Loucy (cell line): ENCODE measurements at regions not wholly inside any gene's neighbourhood (a gene's known extent, or its start where the extent isn't known, plus 50 kb on each side); places are given as distances from the start of the nearest gene placed in this dataset.

ENCODE experiments used
- H2AFZ ChIP-seq: fragments of 200-600 bp; sonication (generic); 2 replicates; pipeline ENCODE4 v1.6.0; 2016; ENCODE audit warnings: antibody characterized with exemption, mild to moderate bottlenecking, low read length, moderate library complexity
- H3F3A ChIP-seq: fragments of 200-600 bp; 2 replicates; pipeline ENCODE4 v1.6.0; 2016; ENCODE audit warnings: antibody characterized with exemption, low read depth, mild to moderate bottlenecking
- H3K27me3 ChIP-seq: fragments of 200-600 bp; sonication (generic); 2 replicates; pipeline ENCODE4 v1.6.1; 2014; ENCODE audit warnings: low read length, mild to moderate bottlenecking; ENCODE audit not compliant: insufficient read depth, poor library complexity, severe bottlenecking
- H3K36me3 ChIP-seq: fragments of 200-600 bp; sonication (generic); 2 replicates; pipeline ENCODE4 v1.6.1; 2016; ENCODE audit warnings: low read length; ENCODE audit not compliant: insufficient read depth
- H3K4me1 ChIP-seq: fragments of 200-600 bp; sonication (generic); 2 replicates; pipeline ENCODE4 v1.5.1; 2014; ENCODE audit warnings: low read length, mild to moderate bottlenecking; ENCODE audit not compliant: insufficient read depth, poor library complexity, severe bottlenecking
- H3K4me2 ChIP-seq: fragments of 200-600 bp; sonication (generic); 2 replicates; pipeline ENCODE4 v1.6.0; 2014; ENCODE audit warnings: antibody characterized with exemption, low read length, low read depth, mild to moderate bottlenecking; ENCODE audit not compliant: poor library complexity, severe bottlenecking
- H3K4me3 ChIP-seq: fragments of 200-600 bp; sonication (generic); 2 replicates; pipeline ENCODE4 v1.5.1; 2014; ENCODE audit warnings: low read length, mild to moderate bottlenecking, mixed read lengths; ENCODE audit not compliant: poor library complexity, severe bottlenecking
- H3K79me2 ChIP-seq: fragments of 200-600 bp; sonication (generic); 2 replicates; pipeline ENCODE4 v1.6.1; 2014; ENCODE audit warnings: low read length; ENCODE audit not compliant: insufficient read depth
- H3K9ac ChIP-seq: fragments of 200-600 bp; sonication (generic); 2 replicates; pipeline ENCODE4 v1.6.0; 2014; ENCODE audit warnings: mild to moderate bottlenecking, low read depth, low read length, moderate library complexity; ENCODE audit not compliant: poor library complexity, severe bottlenecking
- H3K9me2 ChIP-seq: fragments of 200-600 bp; sonication (generic); replicated peaks from 2 replicates; pipeline ENCODE4 v1.6.1; 2016; ENCODE audit warnings: low read depth, low read length, mixed read lengths
- H3K9me3 ChIP-seq: fragments of 200-600 bp; sonication (generic); 2 replicates; pipeline ENCODE4 v1.6.1; 2014; ENCODE audit warnings: mild to moderate bottlenecking, antibody characterized with exemption, low read length, low read depth; ENCODE audit not compliant: insufficient read depth
- H4K20me1 ChIP-seq: fragments of 200-600 bp; sonication (generic); 2 replicates; pipeline ENCODE4 v1.6.0; 2014; ENCODE audit warnings: antibody characterized with exemption, low read length, mild to moderate bottlenecking; ENCODE audit not compliant: insufficient read depth, poor library complexity, severe bottlenecking
- EZH2phosphoT487 ChIP-seq: fragments of 200-600 bp; IDR thresholded peaks from 2 replicates; pipeline ENCODE4 v1.6.1; 2018; ENCODE audit warnings: antibody characterized with exemption, mild to moderate bottlenecking, moderate library complexity, borderline replicate concordance
- TF ChIP-seq, protein P1 (sequence below): fragments of 200-600 bp; sonication (generic); conservative IDR thresholded peaks from 2 replicates; pipeline ENCODE4 v1.5.1; 2014; ENCODE audit warnings: mild to moderate bottlenecking, antibody characterized with exemption, low read length

DNA sequence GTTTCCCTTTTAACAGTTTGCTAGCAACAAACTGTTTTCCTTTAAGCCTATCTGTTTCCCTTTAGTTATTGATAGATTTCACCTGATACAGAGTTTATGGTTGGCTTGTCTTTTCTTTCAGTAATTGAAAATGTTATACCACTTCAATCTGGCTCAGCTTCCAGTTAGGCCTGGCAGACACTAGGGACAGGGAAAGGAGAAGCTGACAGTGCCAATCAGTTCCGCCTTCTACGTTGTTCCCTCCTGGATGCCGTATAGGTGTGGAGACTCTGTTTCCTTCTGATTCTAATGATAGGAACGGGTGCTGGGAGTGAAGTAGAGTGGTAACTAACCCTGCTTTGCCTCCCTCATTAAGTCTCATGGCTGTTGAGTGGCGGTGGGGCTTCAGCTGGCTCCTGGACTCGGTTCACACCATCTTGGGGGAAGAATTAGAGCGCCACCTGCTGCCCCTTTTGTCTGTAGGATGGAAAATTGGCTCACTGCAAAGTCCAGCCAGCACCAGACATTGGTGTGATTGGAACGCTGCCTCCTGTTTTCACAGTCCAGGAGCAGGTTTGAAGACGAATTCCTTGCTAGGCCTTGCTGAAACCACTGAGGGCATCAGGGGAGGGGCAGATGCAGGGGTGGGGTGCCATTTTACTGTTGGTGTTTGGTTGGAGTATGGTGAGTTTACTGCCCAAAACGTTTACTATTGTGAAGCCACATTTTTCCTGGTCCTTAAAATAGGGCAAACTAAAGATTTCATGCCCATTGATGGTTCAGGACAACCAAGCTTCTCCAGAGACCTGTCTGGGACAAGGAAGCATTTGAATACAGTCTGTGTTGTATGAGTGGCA, 1729.5 kb downstream of the GRIK2 start:
- Histone ChIP-seq H3K9me2 (no peaks in the 10 kb centered on the region), H3K9ac (no peak overlapping the region), H3K4me2 (no peak overlapping the region), H3K4me1 (no peaks in the 10 kb centered on the region), H3K79me2 (no peaks in the 10 kb centered on the region), H3K9me3 (no peaks in the 10 kb centered on the region), H2AFZ (peak overlapping the region; percentile 28; the same call in 1 of the 2 replicates), H3K36me3 (no peaks in the 10 kb centered on the region), H3K4me3 (no peak overlapping the region), H3F3A (no peaks in the 10 kb centered on the region), H4K20me1 (no peaks in the 10 kb centered on the region), H3K27me3 (no peaks in the 10 kb centered on the region)
- TF ChIP-seq EZH2phosphoT487, result no peak
- TF ChIP-seq, protein P1, sequence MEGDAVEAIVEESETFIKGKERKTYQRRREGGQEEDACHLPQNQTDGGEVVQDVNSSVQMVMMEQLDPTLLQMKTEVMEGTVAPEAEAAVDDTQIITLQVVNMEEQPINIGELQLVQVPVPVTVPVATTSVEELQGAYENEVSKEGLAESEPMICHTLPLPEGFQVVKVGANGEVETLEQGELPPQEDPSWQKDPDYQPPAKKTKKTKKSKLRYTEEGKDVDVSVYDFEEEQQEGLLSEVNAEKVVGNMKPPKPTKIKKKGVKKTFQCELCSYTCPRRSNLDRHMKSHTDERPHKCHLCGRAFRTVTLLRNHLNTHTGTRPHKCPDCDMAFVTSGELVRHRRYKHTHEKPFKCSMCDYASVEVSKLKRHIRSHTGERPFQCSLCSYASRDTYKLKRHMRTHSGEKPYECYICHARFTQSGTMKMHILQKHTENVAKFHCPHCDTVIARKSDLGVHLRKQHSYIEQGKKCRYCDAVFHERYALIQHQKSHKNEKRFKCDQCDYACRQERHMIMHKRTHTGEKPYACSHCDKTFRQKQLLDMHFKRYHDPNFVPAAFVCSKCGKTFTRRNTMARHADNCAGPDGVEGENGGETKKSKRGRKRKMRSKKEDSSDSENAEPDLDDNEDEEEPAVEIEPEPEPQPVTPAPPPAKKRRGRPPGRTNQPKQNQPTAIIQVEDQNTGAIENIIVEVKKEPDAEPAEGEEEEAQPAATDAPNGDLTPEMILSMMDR, result peak; percentile 74

DNA sequence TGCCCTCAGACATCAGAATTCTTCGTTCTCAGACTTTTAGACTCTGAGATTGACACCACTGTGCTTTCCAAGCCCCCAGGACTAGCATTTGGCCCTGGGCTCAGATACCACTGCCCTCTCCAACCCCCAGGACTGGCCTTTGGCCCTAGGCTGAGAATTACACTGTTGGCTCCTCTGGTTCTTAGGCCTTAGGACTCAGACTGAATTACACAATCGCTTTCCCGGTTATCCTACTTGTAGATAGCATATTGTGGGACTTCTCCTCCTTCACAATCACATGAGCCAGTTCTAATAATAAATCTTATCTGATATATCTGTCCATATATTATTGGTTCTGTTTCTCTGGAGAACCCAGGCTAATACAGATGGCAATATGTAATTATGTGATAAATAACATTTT, 1725.5 kb downstream of the GRIK2 start:
- no peak overlapping the region for H3K4me2 ChIP-seq
- no peaks in the 10 kb centered on the region for H3K79me2 ChIP-seq
- no peaks in the 10 kb centered on the region for H3K9me3 ChIP-seq
- no peaks in the 10 kb centered on the region for H3K9me2 ChIP-seq
- H3K9ac ChIP-seq, result no peak overlapping the region
- H3K27me3 ChIP-seq, result no peaks in the 10 kb centered on the region
- TF ChIP-seq EZH2phosphoT487, result no peak
- TF ChIP-seq, protein P1, result no peak
- H3K36me3 ChIP-seq, result no peaks in the 10 kb centered on the region
- H4K20me1 ChIP-seq, result no peaks in the 10 kb centered on the region
- no peak overlapping the region for H3K4me3 ChIP-seq
- H3F3A ChIP-seq, result no peaks in the 10 kb centered on the region
- H2AFZ ChIP-seq, result no peak overlapping the region
- no peaks in the 10 kb centered on the region for H3K4me1 ChIP-seq

GRCh38 chr6:103114582-103114981, 1721.1 kb downstream of the GRIK2 start:
- Histone ChIP-seq H3K4me1 (no peaks in the 10 kb centered on the region), H3F3A (no peaks in the 10 kb centered on the region), H2AFZ (no peak overlapping the region), H3K4me3 (no peak overlapping the region), H3K9me2 (no peaks in the 10 kb centered on the region), H3K9me3 (no peaks in the 10 kb centered on the region), H3K27me3 (no peaks in the 10 kb centered on the region), H3K79me2 (no peaks in the 10 kb centered on the region), H3K4me2 (no peak overlapping the region), H3K9ac (no peak overlapping the region), H4K20me1 (no peaks in the 10 kb centered on the region), H3K36me3 (no peaks in the 10 kb centered on the region)
- TF ChIP-seq, protein P1, result no peak
- no peak for TF ChIP-seq EZH2phosphoT487
